NCI-H226 (cell line): ENCODE measurements at regions not wholly inside any gene's neighbourhood (a gene's known extent, or its start where the extent isn't known, plus 50 kb on each side); places are given as distances from the start of the nearest gene placed in this dataset.

Source experiments
- DNase-seq: peaks from one replicate; pipeline ENCODE4 v3.0.0-alpha.2; 2015

DNA sequence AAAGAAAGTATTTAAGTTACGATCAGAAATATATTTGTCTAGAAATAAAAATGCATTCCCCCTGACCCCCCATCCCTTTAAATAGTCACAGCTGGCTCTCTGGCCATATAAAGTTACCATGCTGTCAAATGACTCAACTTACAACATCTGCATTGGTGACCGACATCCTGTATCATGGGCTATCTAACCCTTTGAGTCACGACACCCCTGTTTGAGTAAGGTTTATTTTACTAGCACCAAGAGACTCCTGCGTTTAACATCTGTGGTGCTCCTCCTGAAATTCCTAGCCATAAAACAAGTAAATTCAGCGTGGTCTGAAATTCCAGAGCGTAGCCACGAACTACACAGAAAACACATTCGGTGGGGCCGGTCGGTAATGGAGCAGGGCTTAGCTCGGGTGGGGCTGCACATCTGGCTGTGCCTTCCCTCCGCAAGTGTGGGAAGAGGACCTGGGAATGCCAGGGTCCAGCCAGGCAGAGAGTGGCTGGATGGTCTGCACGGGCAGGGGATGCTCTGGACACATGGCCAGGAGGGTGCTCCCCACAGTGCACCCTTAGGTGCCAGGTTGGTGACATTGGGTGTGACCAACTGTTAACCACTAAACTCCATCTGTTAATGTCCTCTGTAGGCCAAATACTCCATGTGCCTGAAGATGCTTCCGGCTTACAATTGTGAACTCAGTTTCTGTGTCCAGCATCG, 53.0 kb upstream of the CLDN14 start:
- no peak for DNase-seq

DNA sequence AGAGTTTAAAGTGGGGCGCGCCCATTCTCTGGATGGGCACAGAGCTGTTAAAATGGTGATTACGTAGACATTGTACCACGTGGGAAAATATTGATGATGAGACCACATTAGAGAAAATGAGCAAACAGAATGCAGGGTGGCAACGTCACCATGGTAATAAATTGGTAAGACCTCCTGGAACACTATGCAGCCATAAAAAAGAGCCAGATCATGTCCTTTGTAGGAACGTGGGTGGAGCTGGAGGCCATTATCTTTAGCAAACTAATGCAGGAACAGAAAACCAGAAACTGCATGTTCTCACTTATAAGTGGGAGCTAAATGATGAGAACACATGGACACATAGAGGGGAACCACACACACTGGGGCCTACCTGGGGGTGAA, 53.5 kb upstream of the CLDN14 start:
- DNase-seq, result no peak

DNA sequence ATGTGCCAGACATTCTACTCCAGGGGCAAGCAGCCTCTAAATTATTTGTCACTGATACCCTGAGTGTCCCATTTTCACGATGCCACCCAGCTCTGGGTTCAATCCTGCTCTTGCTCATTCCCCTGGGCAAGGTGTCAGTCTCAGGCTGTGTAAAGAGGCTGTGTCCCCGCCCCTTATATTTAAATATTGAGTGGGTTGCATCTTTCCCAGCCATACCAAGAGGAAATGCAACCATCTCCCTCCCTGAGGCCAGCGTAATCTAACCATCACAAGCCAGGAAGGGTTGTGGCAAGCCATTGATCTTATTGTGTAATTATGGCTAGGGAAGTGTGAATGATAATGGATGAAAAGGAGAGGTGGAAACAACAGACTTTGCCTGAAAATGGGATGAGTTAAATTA, 54.7 kb upstream of the CLDN14 start:
- no peak for DNase-seq

DNA sequence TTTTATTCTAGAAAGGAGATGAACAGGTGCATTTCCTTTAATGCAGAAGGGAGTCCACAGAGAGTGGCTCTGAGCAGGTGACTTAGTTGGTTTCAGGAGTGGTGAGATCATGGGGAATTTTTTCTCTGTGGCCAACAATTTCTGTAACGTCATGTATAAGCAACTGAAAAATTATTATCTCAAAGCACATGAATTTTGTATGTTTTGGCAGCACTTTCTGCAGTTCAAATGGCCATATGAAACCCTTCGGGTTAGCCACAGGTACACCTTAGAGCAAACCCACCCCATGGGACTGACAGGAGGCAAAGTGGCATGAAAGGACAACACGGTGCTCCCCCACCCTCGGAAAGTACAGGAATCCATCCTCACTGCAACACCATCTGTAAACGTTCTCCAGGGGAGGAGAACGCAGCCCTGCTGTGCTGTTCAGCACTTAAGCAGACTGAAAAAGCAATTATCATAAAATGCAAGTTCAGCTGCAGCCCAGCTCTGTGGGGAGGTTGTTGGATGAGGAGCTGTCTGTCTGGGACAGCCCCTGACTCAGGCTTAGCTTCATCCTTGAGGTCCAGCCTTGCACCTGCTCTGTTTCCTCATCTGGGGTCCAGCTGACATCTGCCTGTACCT, 55.8 kb upstream of the CLDN14 start:
- no peak for DNase-seq

DNA sequence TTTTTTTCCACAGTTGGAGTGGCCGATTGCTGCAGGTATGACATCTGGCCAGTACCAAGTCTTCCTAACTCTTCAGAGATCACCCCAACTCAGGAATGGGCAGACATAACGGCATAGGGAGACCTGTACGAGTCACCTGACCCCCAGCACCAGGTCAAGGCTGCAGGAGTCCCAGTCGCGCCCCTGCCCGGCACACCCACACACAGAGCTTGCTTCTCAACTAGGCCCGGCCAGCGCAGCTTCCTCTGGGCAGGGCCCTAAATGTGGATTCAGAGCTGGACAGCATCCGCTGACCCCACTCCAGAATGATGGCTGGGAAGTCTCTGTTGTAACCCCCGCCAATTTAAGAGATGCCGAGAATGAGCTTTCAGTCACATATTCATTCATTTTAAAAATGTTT, 58.8 kb upstream of the CLDN14 start:
- no peak for DNase-seq

DNA sequence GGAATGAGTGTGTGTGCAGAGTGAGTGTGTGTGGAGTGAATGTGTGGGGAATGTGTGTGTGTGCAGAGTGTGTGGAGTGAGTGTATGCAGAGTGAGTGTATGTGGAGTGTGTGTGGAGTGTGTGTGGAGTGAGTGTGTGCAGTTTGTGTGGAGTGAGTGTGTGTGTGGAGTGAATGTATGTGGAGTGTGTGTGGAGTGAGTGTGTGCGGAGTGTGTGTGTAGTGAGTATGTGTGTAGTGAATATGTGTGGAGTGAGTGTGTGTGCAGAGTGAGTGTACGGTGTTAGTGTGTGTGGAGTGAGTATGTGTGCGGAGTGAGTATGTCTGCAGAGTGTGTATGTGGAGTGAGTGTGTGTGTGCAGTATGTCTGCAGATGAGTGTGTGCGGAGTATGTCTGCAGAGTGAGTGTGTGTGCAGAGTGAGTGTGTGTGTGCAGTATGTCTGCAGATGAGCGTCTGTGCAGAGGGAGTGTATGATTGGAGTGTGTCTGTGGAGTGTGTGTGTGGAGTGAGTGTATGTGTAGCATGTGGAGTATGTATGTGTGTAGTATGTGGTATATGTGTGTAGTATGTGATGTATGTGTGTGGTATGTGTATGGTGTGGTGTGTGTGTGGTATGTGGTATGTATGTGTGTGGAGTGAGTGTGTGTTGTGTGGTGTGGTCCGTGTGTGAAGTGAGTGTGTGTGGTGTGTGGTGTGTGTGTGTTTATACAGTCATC, 59.7 kb upstream of the CLDN14 start:
- no peak for DNase-seq

DNA sequence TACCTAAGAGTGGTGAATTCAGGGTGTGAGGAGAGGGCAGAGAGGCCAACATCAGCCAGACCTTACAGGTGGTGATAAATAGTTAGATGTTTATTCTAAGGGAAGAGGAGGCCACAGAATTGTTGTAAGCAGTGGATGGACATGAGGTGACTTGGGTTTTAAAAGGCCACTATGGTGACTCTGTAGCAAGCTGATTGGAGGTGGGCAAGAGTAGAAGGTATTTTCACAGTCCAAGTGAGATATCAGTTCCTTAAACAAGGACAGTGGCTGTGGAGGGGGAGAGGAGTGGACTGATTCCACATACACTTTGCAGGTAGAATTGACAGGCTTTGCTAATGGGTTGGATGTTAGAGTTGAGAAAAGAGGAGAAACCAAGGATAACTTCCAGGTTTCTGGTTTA, 60.8 kb upstream of the CLDN14 start:
- DNase-seq, result no peak

DNA sequence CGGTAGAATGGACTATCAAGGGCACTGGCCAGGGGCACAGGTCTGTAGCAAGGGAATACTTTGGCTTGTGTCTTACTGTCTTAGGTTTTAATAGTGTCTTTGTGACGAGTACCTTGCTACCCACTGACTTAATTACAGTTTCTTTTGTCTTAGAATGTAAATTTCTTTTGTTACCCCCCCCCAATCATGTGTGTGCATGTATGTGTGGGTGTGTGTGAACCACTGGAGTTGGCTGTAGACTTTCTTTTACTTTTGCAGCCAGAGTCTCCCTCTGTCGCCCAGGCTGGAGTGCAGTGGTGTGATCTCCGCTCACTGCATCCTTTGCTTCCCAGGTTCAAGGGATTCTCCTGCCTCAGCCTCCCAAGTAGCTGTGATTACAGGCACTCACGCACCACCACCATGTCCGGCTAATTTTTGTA, 61.8 kb upstream of the CLDN14 start:
- DNase-seq, result no peak

DNA sequence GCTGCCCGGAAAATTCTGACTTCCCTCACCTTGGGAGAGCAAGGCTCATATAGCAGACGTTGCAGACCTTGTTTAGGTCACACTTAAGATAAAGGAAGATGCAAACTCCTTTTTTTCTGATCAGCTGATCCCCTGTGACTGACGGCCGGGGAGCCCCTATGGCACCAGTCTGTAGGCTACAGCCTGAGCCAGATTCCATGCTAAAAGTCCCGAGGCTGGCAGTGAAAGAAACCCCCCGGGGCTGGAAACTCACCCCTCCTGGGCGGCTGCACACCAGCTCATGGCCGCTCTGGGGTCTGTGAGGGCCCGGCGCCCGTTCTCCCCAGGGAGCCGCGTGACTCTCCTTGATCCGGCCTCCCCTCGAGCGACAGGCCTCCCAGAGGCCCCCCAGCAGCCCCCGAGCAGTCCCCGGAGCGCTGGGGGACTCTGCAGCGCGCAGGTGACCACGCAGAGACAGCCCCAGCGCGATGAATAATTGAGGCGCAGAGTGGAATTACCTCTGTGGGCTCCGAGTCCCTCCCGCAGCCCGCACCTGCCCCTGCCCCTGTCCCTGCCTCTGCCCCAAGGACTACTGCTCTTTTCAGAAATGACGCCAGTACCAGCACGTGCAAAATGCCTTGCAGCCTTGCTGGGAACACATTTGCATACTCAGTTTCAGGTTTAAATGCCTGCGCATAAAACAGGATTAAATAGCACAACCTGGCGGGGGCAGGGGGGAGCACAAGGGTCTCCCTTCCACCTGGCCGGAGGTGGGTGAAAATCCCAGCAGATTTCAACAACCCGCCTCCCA, 62.6 kb upstream of the CLDN14 start:
- DNase-seq, result no peak

DNA sequence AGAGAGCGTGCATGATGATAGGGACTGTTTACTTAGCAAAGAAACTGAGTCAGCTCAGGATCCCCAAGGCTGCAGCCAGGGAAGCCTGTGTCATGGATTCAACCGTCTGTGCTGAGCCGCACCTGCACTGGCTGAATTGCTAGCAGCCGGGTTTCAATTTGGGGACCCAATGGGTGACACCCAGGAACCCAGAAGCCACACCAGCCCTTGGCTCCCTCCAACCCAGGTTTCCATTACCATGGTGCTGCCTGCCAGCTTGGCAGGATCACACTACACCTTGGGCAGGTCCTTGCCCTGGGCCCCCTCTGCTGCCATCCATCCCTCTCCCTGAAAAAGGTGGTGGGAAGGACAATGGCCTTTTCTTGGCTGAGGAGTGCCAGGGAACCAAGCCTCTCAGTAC, 64.0 kb upstream of the CLDN14 start:
- no peak for DNase-seq

DNA sequence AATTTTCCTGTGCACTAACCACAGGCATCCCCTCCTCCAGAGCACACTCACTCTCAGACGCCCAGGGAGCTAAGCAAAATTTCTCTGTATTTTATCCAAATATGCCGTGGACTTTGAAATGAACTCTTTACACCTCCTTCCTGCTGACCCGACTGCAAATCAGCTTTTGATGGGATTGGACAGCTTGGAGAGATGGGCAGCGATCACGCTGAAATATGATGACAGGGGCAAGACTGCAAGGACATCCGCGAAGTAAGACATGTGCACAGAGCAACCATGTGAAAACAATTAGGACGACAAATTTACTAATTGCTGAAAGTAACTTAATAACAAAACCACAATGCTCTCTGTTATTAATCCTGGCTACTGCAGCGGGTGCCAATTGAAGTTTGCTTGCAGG, 64.6 kb upstream of the CLDN14 start:
- DNase-seq, result no peak

DNA sequence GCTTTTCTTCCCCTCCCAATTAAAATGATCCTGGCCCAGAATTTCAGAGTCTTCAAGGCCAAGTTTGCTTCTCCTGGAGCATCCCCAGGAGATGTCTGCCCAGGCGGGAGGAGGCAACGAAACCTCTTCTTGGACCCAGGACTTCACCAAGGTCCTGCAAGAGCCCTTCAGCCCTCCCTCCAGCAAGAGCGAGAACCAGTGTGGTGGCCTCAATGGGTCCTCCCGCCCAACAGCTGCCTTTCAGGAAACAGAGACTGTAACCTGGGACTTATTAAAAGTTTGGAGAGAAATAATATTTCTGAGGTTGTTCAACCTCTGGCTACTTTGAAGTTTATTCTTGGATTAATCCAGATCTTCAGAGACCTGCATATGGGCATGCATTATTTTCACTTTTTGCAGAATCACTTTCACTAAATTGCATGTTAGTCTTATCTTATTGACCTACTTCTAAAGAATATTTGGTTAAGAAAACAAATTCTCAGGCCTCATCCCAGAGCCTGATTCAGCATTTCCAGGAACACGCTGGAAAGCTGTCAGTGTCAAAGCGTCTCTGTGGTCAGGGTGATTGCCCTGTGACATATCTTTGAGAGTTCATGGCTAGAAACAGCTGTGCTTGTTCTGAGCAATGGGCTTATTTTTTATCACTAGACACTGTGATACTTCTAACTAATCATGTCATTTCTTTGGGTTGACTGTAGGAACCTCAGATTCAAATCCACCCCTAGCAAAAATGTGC, 66.0 kb upstream of the CLDN14 start:
- no peak for DNase-seq

DNA sequence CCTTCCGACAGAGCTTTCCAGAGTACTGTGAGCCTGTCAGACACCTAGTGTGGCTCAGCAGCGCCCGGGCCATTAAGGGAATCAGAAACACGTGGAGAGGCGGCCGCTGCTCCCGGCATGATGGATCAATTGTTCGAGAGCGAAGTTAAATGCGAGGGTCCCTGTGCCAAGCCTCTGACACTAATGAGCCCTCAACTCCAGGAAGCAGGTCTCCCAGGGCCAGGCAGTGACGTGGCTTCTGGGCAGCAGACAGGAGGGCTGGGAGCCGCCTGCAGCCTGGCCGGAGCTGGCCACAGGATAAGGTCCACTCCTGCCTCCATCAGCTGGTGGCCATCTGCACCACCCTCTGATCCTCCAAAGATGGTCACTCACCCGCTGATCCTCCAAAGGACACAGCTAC, 67.5 kb upstream of the CLDN14 start:
- no peak for DNase-seq

DNA sequence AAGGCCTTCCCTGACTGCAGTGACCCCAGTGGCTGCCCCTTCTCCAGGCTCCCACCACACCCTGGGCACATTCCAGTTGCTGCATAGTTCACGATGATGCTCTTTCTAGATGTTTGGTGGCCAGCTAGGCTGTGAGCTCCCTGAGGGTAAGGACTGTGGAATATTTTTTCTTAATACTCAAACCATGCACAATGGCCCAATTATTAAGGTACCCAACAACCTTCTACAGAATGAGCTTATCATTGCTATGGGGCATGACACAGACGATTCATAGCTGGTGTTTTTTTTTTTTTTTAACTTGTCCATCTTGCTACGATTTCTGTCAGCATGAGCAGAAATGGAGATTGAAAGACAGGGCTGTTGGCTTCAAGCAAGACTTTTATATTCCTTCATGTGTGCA, 68.9 kb upstream of the CLDN14 start:
- DNase-seq, result no peak

DNA sequence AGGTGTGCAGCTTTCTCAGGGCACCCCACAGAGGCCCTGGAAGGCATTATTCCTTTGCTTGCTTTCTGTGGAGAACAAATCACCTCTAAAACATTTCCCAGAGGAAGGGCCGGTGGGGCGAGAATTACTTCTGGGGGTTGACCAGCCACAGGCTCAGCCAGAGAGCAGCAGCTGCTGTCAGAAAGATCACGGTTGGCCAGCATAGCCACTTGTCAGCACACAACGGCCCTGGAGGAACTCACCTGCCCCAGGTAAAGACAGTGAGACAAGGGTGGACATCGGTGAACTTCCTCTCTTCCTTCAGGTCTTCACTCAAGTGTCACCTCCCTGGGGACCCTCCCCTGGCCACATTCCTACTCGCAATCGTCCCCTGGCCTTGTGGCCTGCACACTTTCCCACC, 69.5 kb upstream of the CLDN14 start:
- no peak for DNase-seq

DNA sequence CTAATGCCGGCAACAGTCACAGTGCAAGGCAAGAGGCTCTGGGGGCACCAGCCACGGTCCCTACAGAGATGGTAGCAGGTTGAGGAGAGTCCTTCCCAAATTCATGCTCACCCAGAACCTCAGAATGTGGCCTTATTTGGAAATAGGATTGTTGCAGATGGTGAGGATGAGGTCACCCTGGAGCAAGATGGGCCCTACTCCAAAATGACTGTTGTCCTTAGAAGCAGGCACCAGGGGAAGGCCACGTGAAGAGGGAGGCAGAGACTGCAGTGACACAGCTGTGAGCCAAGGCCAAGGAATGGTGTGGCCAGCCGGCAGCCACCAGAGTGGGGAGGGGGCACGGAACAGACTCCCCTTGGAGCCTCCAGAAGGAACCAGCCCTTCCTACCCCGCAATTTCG, 70.8 kb upstream of the CLDN14 start:
- no peak for DNase-seq

DNA sequence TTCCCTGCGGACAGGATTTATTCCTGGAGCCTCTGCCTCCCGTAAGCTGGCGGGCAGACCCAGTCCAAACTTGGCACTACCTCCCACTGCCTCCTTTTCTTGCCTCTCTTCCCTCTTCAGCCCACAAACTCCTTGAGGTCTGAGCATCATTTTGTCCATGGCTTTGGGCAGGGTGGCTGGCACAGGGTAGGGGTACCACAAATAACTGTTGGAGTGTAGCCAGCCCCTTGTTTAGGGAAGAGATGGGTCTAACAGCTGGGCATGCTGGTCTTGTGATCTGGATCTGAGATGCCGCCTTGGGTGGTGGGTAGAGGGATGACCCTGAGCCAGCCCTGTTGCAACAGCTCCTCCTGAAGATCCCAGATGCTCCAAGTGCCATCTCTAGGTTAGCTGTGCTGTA, 71.4 kb upstream of the CLDN14 start:
- DNase-seq, result no peak

DNA sequence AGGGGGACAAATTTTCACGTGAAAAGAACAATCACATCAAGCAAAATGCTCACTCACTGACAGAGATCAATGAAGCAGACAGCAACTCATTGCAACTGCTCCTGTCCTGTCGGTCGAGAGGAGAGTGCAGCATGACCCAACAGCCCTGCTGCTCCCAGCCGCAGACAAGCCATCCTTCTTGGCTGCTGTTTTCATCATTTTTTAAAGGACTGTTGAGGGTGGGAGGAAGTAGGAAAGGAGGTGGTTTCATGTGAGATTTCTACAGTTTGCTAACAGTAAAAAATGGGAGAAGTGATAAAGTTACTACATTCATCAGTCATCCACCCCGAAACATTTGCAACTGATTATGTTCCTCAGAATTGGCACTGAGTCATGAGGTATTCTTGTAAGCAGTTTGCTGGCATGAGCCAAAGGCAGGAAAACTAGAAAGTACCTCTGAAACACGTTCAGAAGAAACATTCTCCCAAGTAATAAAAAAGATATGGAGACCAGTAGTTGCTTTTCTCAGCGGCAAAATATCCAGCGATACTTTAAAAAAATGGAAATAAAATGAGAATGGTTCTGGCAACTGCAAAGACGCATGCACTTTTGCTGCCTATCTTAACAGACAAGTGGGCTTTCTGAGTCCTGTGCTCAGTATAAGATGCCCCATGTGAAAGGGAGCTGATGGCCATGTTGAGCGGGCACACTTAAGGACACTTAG, 72.0 kb upstream of the CLDN14 start:
- peak; percentile 79 for DNase-seq

DNA sequence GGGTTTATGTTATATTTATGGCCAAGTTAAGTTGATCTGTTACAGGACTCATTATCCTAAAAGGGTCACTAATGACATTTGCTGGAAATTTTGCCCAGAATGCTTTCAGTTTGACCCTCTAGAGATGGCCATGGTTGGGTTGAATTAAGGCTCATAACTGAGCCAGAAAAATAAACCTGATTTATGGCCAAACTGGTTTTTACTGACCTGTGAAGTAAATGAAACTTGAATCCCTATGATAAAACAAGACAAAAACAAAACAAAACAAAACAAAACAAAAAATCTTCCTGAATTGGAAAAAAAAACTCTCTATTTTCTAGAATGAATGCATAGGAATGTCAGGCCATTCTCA, 72.5 kb upstream of the CLDN14 start:
- DNase-seq, result no peak

DNA sequence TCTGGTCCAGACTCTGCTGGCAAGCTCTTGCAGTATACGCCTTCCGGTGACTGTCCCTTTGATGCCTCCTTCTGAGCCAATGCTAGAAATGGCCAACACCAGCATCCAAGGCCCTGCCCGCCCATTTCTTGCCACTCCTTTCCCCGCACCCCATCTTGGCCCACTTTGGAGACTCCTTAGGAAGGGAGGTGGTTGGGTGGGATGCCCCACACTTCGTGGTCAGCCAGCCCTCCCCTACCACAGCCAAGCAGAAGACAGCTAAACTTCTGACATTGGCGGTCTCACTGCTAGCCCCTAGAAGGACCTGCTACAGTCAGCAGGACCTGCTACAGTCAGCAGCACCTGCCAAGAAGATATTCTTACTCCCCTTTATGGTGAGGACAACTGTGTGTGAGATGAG, 73.5 kb upstream of the CLDN14 start:
- no peak for DNase-seq

DNA sequence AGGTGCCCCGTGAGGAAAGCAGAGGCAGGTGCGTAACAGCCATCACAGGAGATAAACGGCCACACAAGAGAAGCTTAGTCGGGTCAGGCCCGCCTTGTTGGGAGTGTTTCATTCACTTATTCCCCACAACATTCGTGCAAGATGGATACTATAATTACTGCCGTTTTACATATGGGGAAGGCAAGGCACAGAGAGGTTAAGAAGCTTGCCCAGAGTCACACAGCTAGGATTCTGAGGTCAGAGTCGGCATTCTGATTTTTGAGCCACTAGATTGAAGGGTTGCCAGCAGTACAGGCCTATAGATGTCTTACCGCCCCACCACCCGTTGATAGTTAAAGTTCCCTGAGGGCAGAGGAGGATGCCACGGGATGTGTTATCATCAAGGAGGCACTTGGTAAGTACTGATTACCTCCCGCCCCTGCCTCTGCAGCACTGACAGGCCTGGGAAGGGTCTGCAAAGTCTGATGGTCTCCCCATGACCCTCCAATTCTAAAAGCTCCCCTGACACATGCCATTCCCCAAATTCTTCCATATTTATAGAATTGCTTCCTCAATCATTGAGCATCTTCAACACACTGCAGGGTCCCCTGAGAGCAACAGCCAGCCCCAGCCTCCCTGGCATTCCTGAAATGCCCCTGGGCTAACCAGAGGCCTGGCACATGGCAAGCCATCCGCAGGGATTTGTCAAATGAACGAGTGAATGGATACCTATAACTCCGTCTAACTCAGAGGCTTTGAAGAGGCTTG, 74.7 kb upstream of the CLDN14 start:
- DNase-seq, result no peak
